ENCODE measurements at regions not wholly inside any gene's neighbourhood (a gene's known extent, or its start where the extent isn't known, plus 50 kb on each side); places are given as distances from the start of the nearest gene placed in this dataset.

GRCh38 chr7:26457696-26458327 lies 166.2 kb downstream of the SNX10 start:
- no peak for DNase-seq
- no peak for ATAC-seq
- intact Hi-C loops (cut with micrococcal nuclease): no loop called here

GRCh38 chr7:26458466-26459145 lies 166.9 kb downstream of the SNX10 start:
- intact Hi-C loops (cut with micrococcal nuclease): no loop called here

DNA sequence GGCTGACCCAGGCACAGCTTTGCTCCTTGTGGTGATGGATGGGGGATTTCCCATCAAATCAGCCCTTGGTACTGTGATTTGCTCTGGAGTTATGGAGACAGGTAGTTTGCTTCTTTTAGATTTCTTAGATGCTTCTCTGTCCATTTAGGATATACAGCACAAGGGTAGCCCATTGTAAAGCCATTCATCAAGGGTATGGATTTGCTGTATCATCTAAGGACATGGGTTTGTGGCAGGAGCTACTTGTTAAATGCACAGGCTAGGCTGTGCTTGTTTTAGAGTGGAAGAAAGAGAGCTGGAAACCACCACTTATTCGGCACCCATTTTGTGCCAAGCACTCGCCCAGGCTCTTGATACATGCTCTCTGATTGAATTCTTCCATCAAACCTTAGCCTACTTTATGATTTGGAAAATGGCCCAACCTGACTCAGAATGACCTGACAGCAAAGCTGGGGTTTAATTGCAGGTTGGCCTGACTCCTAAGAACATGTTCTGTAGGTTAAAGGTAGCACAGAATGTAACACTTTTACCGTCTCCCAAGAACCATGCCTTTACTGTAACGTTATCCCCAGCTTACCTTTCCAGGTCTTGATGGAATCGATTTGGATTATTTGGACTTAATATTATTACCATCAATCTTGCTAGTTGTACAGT lies 168.0 kb downstream of the SNX10 start:
- no peak for DNase-seq
- no peak for ATAC-seq
- intact Hi-C loops (cut with micrococcal nuclease): no loop called here

More at GRCh38 chr7:26458466-26459145, 166.9 kb downstream of the SNX10 start:
- no peak for ATAC-seq
- no peak for DNase-seq

DNA sequence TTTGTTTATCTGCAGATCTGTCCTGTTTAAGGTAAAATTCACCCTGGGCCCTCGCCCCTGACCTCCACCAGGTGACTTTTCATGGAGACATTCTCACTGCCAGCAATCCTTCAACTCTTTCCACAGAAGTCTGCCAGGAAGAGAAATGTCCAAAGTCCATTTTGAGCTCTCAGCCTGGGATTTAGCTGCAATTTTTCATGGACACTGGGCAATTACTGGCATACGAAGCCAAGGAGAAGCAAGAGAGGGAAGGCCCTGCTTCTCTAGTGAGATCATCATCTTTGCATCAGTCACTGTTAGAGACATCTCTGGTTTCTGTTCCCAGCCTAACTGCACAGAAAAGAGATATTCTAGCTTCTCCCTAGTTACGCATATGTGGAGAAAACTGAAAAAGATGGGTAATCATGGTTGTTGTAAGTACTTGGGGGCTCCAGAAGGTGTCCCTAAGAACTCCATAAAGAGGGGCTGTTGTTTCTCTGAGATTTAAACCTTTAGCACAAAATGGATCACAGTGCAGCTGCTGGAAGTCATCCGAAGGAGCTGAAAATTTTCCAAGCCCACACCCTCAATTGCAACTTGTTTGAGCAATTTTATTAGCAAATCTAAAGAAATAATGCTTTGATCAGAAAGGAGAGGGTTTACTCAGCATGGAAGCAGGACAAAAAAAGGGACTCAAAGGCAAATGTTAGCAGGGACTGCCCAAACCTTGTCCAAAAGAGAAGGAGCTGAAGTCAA lies 168.9 kb downstream of the SNX10 start:
- DNase-seq: no peak
- no peak for ATAC-seq
- intact Hi-C loops (cut with micrococcal nuclease): no loop called here

DNA sequence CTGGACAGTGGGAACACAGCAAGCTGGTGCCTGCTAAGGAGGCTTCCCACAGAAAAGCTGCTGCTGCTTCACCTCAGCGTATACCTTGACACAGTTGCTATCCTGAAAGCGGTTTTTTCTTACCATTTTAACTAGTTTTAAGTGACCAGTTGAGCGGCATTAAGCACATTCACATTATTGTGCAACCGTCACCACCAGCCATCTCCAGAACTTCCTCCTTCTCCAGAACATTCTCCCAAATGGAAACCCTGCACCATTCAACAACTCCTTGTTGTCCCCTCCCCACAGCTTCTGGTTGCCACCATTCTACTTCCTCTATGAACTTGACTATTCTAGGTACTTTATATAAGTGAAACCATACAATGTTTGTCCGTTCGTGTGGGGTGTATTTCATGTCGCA lies 169.9 kb downstream of the SNX10 start:
- ATAC-seq: no peak
- intact Hi-C loops (cut with micrococcal nuclease): no loop called here
- no peak for DNase-seq

DNA sequence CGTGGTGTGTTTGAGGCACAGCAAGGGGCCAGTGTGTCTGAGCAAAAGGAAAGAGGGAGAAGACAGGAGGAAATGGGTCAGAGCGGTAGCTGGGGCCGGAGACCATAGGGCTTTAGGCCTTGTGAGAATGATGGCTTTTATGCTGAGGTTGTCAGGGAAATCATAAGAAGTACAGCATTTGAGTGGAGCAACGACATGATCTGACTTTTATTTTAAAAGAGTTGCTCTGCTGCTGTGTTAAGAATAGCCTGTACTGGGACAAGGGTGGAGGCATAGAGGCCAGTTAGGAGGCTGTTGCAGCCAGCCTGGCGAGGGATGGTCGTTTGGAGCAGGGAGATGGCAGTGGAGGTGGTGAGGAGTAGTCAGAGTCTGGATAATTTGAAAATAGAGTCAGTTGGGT lies 174.3 kb downstream of the SNX10 start:
- DNase-seq (no peak), ATAC-seq (no peak)
- intact Hi-C loops (cut with micrococcal nuclease): no loop called here

GRCh38 chr7:26467104-26467503 lies 175.4 kb downstream of the SNX10 start:
- DNase-seq (no peak), ATAC-seq (no peak)
- intact Hi-C loops (cut with micrococcal nuclease): no loop called here

DNA sequence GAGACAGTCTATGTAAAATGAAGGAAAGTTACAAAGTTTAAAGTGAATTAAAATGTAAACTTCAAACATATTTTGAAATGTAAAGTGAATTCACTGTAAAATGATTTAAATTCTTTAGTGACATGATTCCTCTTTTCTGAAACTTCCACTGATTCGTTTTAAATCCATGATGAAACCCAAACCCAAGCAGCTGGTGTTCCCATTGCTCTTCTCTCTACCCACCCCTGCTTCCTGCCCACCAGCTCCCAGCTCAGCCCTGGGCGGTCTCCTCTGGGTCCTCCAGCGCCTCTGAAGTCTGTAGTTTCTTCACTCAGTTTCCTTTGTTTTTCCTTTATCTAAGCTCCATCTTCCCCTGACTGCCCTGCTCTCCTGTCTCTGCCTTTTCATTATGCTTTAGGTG lies 175.9 kb downstream of the SNX10 start:
- intact Hi-C loops (cut with micrococcal nuclease): no loop called here
- DNase-seq (no peak), ATAC-seq (no peak)

GRCh38 chr7:26468625-26469024 lies 177.0 kb downstream of the SNX10 start:
- intact Hi-C loops (cut with micrococcal nuclease): no loop called here
- DNase-seq (no peak), ATAC-seq (no peak)

- intact Hi-C loops (cut with micrococcal nuclease): no loop called here
- no peak for ATAC-seq
- DNase-seq: no peak
Measured at GRCh38 chr7:26469188-26469587, 177.5 kb downstream of the SNX10 start.

DNA sequence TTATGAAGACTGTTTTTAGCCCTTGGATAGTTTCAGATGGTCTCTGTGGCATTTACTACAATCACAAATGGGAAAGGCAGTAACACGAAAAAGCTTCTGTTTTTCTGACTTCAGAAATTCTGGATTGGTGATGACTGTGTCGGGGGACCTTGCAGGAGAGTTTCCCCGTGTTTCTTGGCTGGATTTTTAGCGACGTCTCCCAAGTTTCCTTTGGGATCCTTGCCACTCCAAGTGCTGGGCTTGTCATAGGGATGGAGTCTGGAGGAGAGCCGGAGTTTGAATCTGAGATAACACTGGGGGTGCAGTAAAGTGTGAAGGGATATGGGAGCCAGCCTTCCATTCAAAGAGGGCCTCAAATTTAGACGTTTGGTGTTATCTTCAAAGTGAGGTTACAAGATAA lies 179.0 kb downstream of the SNX10 start:
- no peak for ATAC-seq
- no peak for DNase-seq
- intact Hi-C loops (cut with micrococcal nuclease): no loop called here

- intact Hi-C loops (cut with micrococcal nuclease): no loop called here
- DNase-seq (no peak), ATAC-seq (no peak)
Measured at GRCh38 chr7:26471306-26472075, 179.8 kb downstream of the SNX10 start.

GRCh38 chr7:26472971-26473370 lies 181.3 kb downstream of the SNX10 start:
- intact Hi-C loops (cut with micrococcal nuclease): no loop called here
- DNase-seq (no peak), ATAC-seq (no peak)

GRCh38 chr7:26476271-26476670 lies 184.6 kb downstream of the SNX10 start:
- no peak for DNase-seq
- intact Hi-C loops (cut with micrococcal nuclease): no loop called here
- no peak for ATAC-seq

- ATAC-seq: no peak
- intact Hi-C loops (cut with micrococcal nuclease): no loop called here
- no peak for DNase-seq
Measured at GRCh38 chr7:26477381-26477990, 185.8 kb downstream of the SNX10 start.

DNA sequence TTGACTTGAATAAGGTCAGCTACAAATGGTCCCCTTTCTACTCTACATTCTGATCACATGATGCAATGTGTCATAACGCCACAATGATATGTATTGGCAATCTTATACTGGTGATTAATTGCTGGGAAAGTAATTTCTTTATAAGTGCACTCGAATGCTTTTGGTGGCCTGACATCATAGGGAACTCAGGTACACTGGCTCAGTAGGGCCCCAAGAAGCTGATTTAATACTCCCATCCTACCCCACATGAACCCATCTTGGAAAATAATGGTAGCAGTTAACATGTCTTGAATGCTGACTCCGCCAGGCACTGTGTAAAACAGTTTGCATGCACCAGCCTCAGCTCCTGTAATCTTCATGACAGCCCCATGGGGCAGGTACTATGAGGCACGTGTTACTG lies 186.9 kb downstream of the SNX10 start:
- ATAC-seq (no peak), DNase-seq (no peak)
- intact Hi-C loops (cut with micrococcal nuclease): no loop called here

GRCh38 chr7:26479581-26479980 lies 187.9 kb downstream of the SNX10 start:
- ATAC-seq: no peak
- no peak for DNase-seq
- intact Hi-C loops (cut with micrococcal nuclease): no loop called here

GRCh38 chr7:26480156-26480555 lies 188.5 kb downstream of the SNX10 start:
- intact Hi-C loops (cut with micrococcal nuclease): no loop called here
- ATAC-seq: no peak
- no peak for DNase-seq

DNA sequence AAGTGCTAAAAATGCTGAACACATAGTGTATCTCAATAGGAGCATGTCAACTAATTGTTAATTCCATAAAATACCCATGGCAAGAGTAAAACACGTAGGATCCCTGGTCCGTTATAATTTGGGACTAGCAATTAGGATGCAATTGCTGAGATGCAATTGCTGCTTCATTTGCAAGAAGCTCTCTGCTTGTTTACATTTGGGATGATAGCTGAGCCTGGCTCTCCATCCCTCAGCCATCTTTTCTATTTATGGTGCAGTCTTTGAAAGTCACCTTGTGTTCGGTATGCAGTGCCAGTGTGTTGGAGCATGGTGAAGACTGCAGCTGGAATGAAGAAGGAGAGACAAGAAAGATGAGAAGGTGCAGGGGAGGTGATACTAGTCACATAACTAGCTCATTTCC lies 191.3 kb downstream of the SNX10 start:
- intact Hi-C loops (cut with micrococcal nuclease): no loop called here
- no peak for ATAC-seq
- DNase-seq: no peak

All from left ventricle myocardium superior (tissue), 1 donor.